Activated naive CD8-positive, alpha-beta T cell treated with anti-CD3 and anti-CD28 coated beads for 36 hours (primary cell): ENCODE measurements at regions not wholly inside any gene's neighbourhood (a gene's known extent, or its start where the extent isn't known, plus 50 kb on each side); places are given as distances from the start of the nearest gene placed in this dataset.

Experiments used
- DNase-seq: peaks from one replicate; pipeline ENCODE4 v3.0.0; 2021
- H3K27ac Mint-ChIP-seq: one replicate; pipeline ENCODE4 v1.8.0; 2022; ENCODE audit warnings: mild to moderate bottlenecking, moderate library complexity, mixed read lengths
- H3K27me3 Mint-ChIP-seq: one replicate; pipeline ENCODE4 v1.8.0; 2022; ENCODE audit warnings: mild to moderate bottlenecking, mixed read lengths
- H3K36me3 Mint-ChIP-seq: one replicate; pipeline ENCODE4 v1.8.0; 2021; ENCODE audit warnings: mild to moderate bottlenecking, mixed read lengths
- H3K4me1 Mint-ChIP-seq: one replicate; pipeline ENCODE4 v1.8.0; 2021; ENCODE audit warnings: mixed read lengths
- H3K4me3 Mint-ChIP-seq: one replicate; pipeline ENCODE4 v1.8.0; 2022; ENCODE audit warnings: mild to moderate bottlenecking, moderate library complexity, mixed read lengths
- H3K9me3 Mint-ChIP-seq: one replicate; pipeline ENCODE4 v1.8.0; 2022; ENCODE audit warnings: mixed read lengths

- no peak overlapping the region for H3K27ac Mint-ChIP-seq
- H3K4me3 Mint-ChIP-seq, result no peak overlapping the region
Measured at GRCh38 chr14:39967885-39968284, 535.7 kb upstream of the FBXO33 start.

GRCh38 chr14:39957987-39958386, 525.8 kb upstream of the FBXO33 start:
- H3K27me3 Mint-ChIP-seq, result no peaks in the 10 kb centered on the region
- H3K4me3 Mint-ChIP-seq, result no peak overlapping the region
- no peak overlapping the region for H3K27ac Mint-ChIP-seq
- no peak for DNase-seq
- H3K36me3 Mint-ChIP-seq, result peaks cover 5% of the 10 kb centered on the region
- H3K9me3 Mint-ChIP-seq, result peaks cover 20% of the 10 kb centered on the region
- H3K4me1 Mint-ChIP-seq, result no peaks in the 10 kb centered on the region

More at GRCh38 chr14:39967885-39968284, 535.7 kb upstream of the FBXO33 start:
- DNase-seq, result no peak
- Mint-ChIP-seq H3K27me3 (no peaks in the 10 kb centered on the region), H3K36me3 (no peaks in the 10 kb centered on the region), H3K4me1 (no peaks in the 10 kb centered on the region), H3K9me3 (peaks cover 4% of the 10 kb centered on the region)

- H3K4me3 Mint-ChIP-seq, result no peak overlapping the region
- H3K36me3 Mint-ChIP-seq, result peaks cover 6% of the 10 kb centered on the region
- DNase-seq, result no peak
- H3K9me3 Mint-ChIP-seq, result peaks cover 21% of the 10 kb centered on the region
- H3K4me1 Mint-ChIP-seq, result no peaks in the 10 kb centered on the region
- H3K27me3 Mint-ChIP-seq, result no peaks in the 10 kb centered on the region
- no peak overlapping the region for H3K27ac Mint-ChIP-seq
Measured at GRCh38 chr14:39957290-39957689, 525.1 kb upstream of the FBXO33 start.

- Mint-ChIP-seq H3K9me3 (peaks cover 14% of the 10 kb centered on the region), H3K4me3 (no peak overlapping the region), H3K36me3 (peaks cover 8% of the 10 kb centered on the region), H3K27me3 (no peaks in the 10 kb centered on the region), H3K27ac (no peak overlapping the region), H3K4me1 (no peaks in the 10 kb centered on the region)
- no peak for DNase-seq
Measured at GRCh38 chr14:39956372-39956771, 524.1 kb upstream of the FBXO33 start.

- Mint-ChIP-seq H3K36me3 (peaks cover 3% of the 10 kb centered on the region), H3K27ac (no peak overlapping the region), H3K9me3 (peaks cover 16% of the 10 kb centered on the region), H3K27me3 (no peaks in the 10 kb centered on the region), H3K4me1 (no peaks in the 10 kb centered on the region), H3K4me3 (no peak overlapping the region)
- no peak for DNase-seq
Measured at GRCh38 chr14:39948235-39948634, 516.0 kb upstream of the FBXO33 start.

- no peaks in the 10 kb centered on the region for H3K27me3 Mint-ChIP-seq
- DNase-seq, result no peak
- H3K4me3 Mint-ChIP-seq, result no peak overlapping the region
- H3K9me3 Mint-ChIP-seq, result peaks cover 7% of the 10 kb centered on the region
- H3K36me3 Mint-ChIP-seq, result no peaks in the 10 kb centered on the region
- H3K4me1 Mint-ChIP-seq, result no peaks in the 10 kb centered on the region
- H3K27ac Mint-ChIP-seq, result no peak overlapping the region
Measured at GRCh38 chr14:39946807-39947206, 514.6 kb upstream of the FBXO33 start.

GRCh38 chr14:39939023-39939422, 506.8 kb upstream of the FBXO33 start:
- no peaks in the 10 kb centered on the region for H3K9me3 Mint-ChIP-seq
- no peak for DNase-seq
- H3K27ac Mint-ChIP-seq, result no peak overlapping the region
- no peaks in the 10 kb centered on the region for H3K4me1 Mint-ChIP-seq
- no peak overlapping the region for H3K4me3 Mint-ChIP-seq
- no peaks in the 10 kb centered on the region for H3K27me3 Mint-ChIP-seq
- H3K36me3 Mint-ChIP-seq, result no peaks in the 10 kb centered on the region

GRCh38 chr14:39912192-39913100, 480.2 kb upstream of the FBXO33 start:
- Mint-ChIP-seq H3K27me3 (no peaks in the 10 kb centered on the region), H3K4me1 (peaks cover 2% of the 10 kb centered on the region), H3K9me3 (no peaks in the 10 kb centered on the region), H3K27ac (peak overlapping the region; percentile 67), H3K36me3 (no peaks in the 10 kb centered on the region), H3K4me3 (no peak overlapping the region)
- no peak for DNase-seq

GRCh38 chr14:39897657-39898056, 465.4 kb upstream of the FBXO33 start:
- Mint-ChIP-seq H3K27ac (no peak overlapping the region), H3K36me3 (no peaks in the 10 kb centered on the region), H3K27me3 (no peaks in the 10 kb centered on the region), H3K4me3 (no peak overlapping the region), H3K4me1 (no peaks in the 10 kb centered on the region), H3K9me3 (peaks cover 2% of the 10 kb centered on the region)
- DNase-seq, result no peak

- DNase-seq, result no peak
- Mint-ChIP-seq H3K4me3 (no peak overlapping the region), H3K9me3 (peaks cover 26% of the 10 kb centered on the region), H3K4me1 (no peaks in the 10 kb centered on the region), H3K27me3 (no peaks in the 10 kb centered on the region), H3K27ac (no peak overlapping the region), H3K36me3 (peaks cover 2% of the 10 kb centered on the region)
Measured at GRCh38 chr14:39890026-39890425, 457.8 kb upstream of the FBXO33 start.

- Mint-ChIP-seq H3K9me3 (peaks cover 13% of the 10 kb centered on the region), H3K4me3 (no peak overlapping the region), H3K27ac (no peak overlapping the region), H3K27me3 (no peaks in the 10 kb centered on the region), H3K4me1 (no peaks in the 10 kb centered on the region), H3K36me3 (peaks cover 2% of the 10 kb centered on the region)
- DNase-seq, result no peak
Measured at GRCh38 chr14:39884091-39884490, 451.9 kb upstream of the FBXO33 start.

GRCh38 chr14:39880965-39881364, 448.7 kb upstream of the FBXO33 start:
- H3K4me3 Mint-ChIP-seq, result no peak overlapping the region
- H3K27me3 Mint-ChIP-seq, result no peaks in the 10 kb centered on the region
- H3K4me1 Mint-ChIP-seq, result no peaks in the 10 kb centered on the region
- no peaks in the 10 kb centered on the region for H3K9me3 Mint-ChIP-seq
- H3K36me3 Mint-ChIP-seq, result no peaks in the 10 kb centered on the region
- H3K27ac Mint-ChIP-seq, result no peak overlapping the region
- no peak for DNase-seq

- H3K4me3 Mint-ChIP-seq, result no peak overlapping the region
- no peaks in the 10 kb centered on the region for H3K36me3 Mint-ChIP-seq
- H3K4me1 Mint-ChIP-seq, result no peaks in the 10 kb centered on the region
- no peak overlapping the region for H3K27ac Mint-ChIP-seq
- no peak for DNase-seq
- no peaks in the 10 kb centered on the region for H3K27me3 Mint-ChIP-seq
- no peaks in the 10 kb centered on the region for H3K9me3 Mint-ChIP-seq
Measured at GRCh38 chr14:39880106-39880695, 448.0 kb upstream of the FBXO33 start.

- no peaks in the 10 kb centered on the region for H3K36me3 Mint-ChIP-seq
- H3K4me3 Mint-ChIP-seq, result no peak overlapping the region
- no peaks in the 10 kb centered on the region for H3K9me3 Mint-ChIP-seq
- DNase-seq, result no peak
- H3K27me3 Mint-ChIP-seq, result no peaks in the 10 kb centered on the region
- no peaks in the 10 kb centered on the region for H3K4me1 Mint-ChIP-seq
- no peak overlapping the region for H3K27ac Mint-ChIP-seq
Measured at GRCh38 chr14:39877577-39878190, 445.5 kb upstream of the FBXO33 start.

- no peaks in the 10 kb centered on the region for H3K4me1 Mint-ChIP-seq
- H3K27me3 Mint-ChIP-seq, result no peaks in the 10 kb centered on the region
- H3K9me3 Mint-ChIP-seq, result no peaks in the 10 kb centered on the region
- no peak overlapping the region for H3K4me3 Mint-ChIP-seq
- DNase-seq, result no peak
- no peak overlapping the region for H3K27ac Mint-ChIP-seq
- H3K36me3 Mint-ChIP-seq, result no peaks in the 10 kb centered on the region
Measured at GRCh38 chr14:39876916-39877315, 444.7 kb upstream of the FBXO33 start.
